Hepatocyte (in vitro differentiated cells): ENCODE measurements at regions not wholly inside any gene's neighbourhood (a gene's known extent, or its start where the extent isn't known, plus 50 kb on each side); places are given as distances from the start of the nearest gene placed in this dataset.

Source experiments
- CTCF ChIP-seq: fragments of 200-600 bp; sonication (generic); IDR thresholded peaks from 2 replicates; pipeline ENCODE4 v1.5.1; 2016; ENCODE audit warnings: antibody characterized with exemption, mild to moderate bottlenecking; ENCODE audit not compliant: poor library complexity
- EZH2 ChIP-seq: fragments of 200-600 bp; sonication (generic); IDR thresholded peaks from 2 replicates; pipeline ENCODE4 v1.6.1; 2016; ENCODE audit warnings: antibody characterized with exemption, mild to moderate bottlenecking, borderline replicate concordance
- EZH2phosphoT487 ChIP-seq: fragments of 200-600 bp; sonication (generic); IDR thresholded peaks from one replicate; pipeline ENCODE4 v1.6.1; 2018; ENCODE audit warnings: antibody characterized with exemption, mild to moderate bottlenecking, low read depth, moderate library complexity; ENCODE audit not compliant: unreplicated experiment, severe bottlenecking

GRCh38 chr10:33057620-33058019, 99.6 kb upstream of the ITGB1 start:
- TF ChIP-seq CTCF (no peak), EZH2phosphoT487 (no peak), EZH2 (no peak)
